Right forelimb (tissue), 1 donor: ENCODE measurements at regions not wholly inside any gene's neighbourhood (a gene's known extent, or its start where the extent isn't known, plus 50 kb on each side); places are given as distances from the start of the nearest gene placed in this dataset.
"Not testable (repeated sequence)": the region's sequence is repeated elsewhere in the genome, so short reads cannot be mapped to it uniquely, and the experiment has no call there.

Experiments used
- DNase-seq: peaks from one replicate; pipeline ENCODE4 v3.0.0-alpha.2; 2018

- no peak for DNase-seq
Measured at GRCh38 chr14:26293909-26294308, 303.9 kb downstream of the NOVA1 start.

DNA sequence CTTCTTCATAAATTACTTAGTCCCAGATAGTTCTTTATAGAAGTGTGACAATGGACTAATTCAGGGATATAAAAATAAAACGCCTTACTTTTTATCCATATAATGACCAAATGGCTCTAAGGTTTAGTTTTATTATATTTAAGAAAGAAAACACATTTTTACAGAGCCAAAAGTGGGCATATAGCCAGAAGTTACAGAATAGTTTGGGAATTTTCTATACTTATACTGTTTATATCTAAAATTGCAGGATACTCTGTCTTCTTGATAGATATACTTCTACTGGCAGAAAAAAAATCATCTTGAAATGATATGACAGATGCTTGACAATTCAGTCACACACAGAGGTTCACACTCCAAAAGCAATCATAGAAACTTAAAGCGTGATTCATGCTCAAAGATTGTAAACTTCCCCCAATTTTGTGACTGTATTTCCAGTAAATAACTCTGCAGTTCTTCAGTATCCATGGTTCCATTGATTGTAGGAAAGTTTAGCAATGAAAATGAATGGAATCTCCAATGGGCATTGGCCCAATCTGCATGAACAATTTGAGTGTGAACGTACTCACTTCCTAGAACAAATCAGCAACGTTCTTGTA lies 307.8 kb downstream of the NOVA1 start:
- no peak for DNase-seq

DNA sequence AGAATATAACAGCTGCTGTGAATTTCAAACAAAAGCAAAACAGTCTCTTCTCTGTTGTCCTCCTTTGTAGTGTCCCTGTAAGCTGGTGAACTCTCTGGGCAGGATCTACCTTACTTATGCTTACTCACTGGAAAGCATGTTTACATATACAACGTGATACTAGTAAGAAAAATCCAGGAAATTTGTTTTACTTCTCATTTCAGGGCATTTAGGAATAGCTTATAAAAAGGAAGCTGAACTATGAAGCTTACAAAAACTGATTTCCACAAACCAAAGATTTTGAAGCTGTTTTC lies 311.0 kb downstream of the NOVA1 start:
- no peak for DNase-seq

DNA sequence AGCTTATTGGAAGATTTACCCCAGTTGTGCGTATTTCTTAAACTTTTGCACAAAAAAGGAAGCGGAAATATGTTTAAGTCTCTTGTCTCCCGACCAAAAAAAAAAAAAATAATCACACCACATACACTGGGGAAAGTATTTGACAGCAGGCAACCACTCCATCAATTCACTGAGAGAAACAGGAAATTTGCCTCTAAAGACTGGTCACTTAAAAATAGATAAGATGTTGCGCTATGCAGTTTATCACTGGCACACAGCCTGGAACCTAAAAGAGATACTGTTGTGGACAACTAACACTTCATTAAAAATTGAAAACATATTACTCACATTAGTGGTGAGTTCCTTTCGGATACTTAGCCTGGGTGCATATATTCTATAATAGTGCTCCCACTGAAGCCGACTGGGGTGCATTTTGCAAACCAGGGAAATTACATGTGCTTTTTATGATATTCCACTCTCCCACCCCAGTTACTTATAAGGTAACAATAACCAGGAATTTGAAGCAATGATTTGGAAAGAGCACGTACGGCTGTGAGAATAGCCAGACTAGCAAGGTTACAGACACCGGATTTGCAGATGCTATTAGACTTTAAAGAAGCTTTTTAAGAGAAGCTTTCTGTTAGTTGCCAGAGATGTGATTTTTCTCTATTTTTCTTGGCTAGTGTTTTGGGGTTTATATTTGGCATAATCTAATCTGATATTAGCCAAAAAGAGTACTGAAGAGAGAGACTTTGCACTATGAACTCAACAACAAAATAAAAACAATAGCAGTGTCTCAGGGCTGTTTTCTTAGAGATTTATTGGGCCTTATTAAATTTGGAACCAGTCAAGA lies 311.5 kb downstream of the NOVA1 start:
- DNase-seq, result no peak

- no peak for DNase-seq
Measured at GRCh38 chr14:26282578-26282977, 315.3 kb downstream of the NOVA1 start.

GRCh38 chr14:26282011-26282410 lies 315.8 kb downstream of the NOVA1 start:
- DNase-seq, result not testable (repeated sequence)

DNA sequence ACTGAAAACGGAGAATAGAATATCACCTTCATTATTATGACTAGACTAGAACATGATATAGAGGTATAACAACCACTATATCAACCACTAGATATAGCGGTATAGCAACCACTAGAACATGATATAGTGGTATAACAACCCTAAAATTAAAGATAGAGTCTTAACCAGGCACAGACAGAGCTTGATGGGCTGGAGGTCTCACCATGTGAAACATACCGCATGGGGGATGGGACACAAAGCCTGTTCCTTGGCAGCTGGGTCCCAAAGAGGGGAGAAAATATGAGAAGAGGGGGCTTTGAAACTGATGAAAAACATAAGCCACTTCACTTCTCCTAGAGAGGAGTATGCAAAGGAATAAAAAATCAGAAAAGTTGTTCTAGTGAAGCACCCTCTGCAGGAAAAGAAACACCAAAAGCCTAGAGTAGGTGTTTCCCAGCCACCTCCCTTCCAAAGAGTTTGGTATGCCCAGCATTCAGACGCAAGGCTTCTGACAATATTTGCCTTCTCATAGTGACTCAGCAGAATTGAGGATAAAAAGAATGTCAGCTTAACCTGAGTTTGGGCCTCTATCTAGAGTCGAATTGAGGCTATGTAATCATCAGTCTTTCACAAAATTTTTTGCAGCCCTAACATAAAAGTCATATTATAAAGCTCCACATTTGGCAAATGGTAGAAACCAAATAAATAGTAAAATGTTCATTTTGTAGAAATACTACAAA lies 316.4 kb downstream of the NOVA1 start:
- DNase-seq, result no peak

DNA sequence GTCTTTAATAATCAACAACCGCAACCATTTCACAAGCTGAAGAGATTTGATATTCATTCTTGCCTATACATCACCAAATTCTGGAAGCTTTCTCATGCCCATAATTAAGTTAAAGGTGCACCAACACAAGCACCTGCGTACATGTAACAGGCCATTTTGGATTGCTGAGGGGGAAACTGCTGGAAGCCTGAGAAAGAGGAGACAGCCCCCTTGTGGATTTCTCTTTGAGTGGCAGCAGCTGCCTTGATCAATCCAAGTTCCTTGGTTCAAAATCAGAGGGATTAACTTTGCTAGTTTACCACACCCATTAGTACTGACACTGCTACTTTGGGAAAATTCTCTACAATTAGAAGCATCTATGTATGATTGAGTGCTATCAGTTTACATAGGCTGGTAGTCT lies 321.1 kb downstream of the NOVA1 start:
- DNase-seq, result no peak

DNA sequence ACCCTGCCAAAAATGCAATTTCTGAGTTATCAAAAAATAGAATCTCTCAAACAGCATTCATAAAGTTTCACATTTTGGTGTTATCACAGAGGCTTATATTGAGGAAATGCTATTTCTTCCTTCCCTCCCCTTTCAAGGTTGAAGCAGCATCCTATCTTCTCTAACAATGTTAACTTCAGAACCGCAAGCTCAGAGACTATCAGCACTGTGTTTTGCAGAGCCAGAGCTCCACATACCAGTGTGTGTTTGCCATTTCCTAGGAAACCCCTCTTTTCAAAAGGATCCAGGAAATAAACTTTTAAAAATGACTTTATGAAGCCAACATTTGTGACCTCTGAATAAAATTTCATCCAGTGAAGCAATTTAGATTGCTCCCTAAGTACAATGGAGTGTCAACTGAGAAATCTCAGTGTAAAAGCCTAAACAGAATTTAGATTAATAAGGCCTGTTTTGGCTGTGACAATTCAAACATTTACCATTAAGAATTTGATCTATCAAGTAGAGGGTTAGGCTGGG lies 332.6 kb downstream of the NOVA1 start:
- no peak for DNase-seq

DNA sequence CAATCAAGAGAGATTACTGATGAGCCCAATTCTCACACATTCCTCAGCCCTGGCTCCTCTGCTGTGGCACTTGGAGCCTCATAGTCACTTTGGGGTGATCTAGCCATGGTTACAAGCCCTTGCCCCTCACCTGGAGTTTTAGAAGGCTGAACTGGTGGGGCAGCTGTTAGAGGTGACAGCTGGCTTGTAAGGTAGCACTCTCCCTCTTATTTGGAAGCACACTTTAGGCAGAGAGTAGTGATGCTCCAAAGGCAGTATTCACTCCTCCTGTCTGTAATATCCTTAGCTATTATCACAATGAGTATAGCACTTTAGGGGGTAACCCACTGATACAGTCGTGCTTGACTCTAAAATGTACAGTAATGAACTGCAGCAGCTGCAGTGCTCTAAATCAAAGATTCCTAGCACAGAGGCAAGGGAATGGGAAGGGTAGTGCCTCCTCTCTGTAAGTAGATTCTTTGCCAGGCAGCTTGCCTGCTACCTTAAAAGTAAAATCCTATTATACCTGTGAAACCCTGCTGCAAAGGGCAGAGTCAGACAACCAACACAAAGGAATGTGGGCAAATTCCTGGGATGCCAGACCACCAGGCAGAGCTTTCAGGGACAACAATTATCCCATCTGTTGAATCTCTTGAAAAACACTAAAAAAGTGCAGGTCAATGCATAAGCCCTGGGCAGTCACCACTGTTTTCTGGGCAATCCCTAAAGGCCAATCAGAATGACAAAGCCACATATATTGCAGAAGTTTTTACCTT lies 336.3 kb downstream of the NOVA1 start:
- DNase-seq, result no peak

DNA sequence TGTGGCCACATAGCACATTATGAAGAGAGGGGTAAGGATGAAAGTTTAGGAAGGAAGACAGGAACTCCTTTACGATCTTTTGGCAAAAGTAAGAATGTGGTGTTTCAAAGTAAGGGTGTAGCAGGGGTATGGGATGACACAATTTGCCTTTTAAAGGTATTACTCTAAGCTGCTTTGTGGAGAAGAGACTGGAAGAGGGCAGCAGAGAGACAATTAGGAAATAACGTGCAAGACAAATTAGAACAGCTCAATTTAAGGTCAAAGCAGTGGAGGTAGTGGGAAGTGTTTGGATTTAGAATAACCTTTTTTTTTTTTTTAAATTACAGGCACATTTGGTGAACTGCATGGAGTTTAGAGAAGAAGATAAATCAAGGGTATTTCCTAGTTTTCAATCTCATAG lies 342.6 kb downstream of the NOVA1 start:
- no peak for DNase-seq

DNA sequence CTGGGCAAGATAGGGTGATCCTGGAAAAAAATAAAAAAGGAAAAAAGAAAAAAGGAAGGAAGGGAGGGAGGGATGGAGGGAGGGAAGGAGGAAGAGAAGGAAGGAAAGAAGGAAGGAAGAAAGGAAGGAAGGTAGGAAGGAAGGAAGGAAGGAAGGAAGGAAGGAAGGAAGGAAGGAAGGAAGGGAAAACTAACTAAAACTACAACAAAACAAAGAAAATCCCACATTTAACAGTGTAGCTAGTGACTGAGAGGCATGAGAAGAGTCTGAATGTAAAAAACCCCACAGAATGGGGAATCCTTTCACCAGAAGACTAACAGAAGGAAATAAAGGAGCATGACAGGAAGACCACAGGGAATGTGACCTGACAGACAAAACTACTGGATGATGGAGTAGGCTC lies 345.7 kb downstream of the NOVA1 start:
- no peak for DNase-seq

- no peak for DNase-seq
Measured at GRCh38 chr14:26233118-26233517, 364.7 kb downstream of the NOVA1 start.

DNA sequence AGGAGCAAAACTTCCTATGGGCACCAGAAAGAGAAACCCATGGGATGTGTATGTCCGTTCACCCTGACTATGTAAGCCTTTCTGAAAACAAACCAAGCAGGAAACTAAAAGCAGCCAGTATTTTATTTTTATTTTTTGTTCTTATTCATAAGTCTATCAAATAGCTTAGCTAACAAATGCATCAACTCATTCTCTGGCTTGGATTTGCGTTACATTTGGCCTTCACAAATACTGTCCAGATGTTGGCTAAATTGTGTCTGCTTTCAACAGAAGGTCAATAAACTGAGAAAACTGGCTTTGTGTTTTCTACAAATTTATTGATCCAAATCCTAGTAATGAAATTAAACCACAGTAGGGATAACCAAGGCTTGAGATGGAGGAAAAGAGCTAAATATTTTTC lies 379.0 kb downstream of the NOVA1 start:
- DNase-seq, result no peak

GRCh38 chr14:26217778-26218177 lies 380.1 kb downstream of the NOVA1 start:
- no peak for DNase-seq

- DNase-seq, result no peak
Measured at GRCh38 chr14:26216786-26217185, 381.0 kb downstream of the NOVA1 start.

DNA sequence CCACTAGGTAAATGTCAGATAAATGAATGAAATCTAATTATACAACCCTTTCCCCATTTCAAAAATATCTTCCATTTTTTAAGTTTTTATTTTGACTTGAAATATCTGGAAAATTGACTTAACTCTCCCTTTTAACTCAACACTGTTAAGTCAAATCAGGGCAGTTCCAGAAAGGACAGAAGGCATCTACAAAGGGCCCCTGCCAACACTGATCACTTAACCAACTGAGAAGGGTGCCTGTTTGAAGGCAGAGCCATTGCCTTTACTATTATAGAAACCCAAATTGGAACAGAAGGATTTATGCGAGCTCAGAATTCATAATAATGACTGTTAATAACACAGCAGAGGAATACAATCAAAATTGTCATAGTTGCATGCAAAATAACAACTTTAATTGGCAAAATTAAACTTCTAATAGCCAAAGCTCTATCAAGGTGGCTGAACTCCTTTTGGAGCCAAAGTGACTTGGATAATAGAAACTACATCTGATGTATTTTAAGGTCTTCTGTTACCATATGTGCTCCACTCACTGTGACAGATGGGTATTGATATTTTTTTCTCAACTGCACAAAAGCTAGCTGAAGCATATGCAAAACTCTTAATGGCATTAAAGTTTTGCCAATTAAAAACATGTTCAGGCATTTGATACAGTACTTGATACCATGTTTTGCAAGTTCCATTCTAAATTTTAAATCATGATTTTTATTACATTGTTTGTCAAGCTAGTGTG lies 383.8 kb downstream of the NOVA1 start:
- DNase-seq, result no peak

DNA sequence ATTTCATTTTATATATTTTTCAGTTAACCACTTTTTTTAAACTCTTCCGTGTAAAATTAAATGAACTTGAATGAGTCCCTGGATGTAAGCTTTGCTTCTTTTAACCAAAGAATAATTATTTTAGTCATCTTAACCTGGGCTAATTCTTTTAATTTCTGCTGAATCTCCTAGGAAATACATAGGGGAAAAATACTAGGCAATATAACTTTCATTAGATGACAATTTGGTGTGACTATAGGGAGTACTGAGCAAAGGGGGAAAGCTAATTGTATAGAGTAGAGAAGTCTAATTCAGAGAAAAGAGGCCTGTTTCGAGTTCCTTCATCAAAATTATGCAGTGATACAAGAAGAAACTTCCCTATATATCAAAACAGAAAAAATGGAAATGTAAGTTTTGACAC lies 388.1 kb downstream of the NOVA1 start:
- DNase-seq, result no peak

DNA sequence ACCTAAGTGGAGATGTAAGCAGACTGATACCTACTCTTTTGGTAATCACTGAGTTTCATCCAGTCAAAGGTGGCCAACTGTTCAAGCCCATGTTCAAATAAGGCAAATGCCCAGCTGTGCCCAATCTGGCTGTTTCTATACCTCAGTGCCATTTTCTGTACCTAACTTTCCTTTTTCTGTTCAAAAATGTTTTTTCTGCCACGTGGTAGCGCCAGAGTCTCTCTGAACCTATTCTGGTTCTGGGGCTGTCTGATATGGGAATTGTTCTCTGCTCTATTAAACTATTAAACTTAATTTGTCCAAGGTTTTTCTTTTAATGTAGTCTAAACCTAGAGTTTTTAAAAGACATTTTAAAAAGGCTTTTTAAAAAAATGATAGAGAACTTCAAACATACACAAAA lies 391.2 kb downstream of the NOVA1 start:
- DNase-seq, result no peak

- DNase-seq, result peak; percentile 71
Measured at GRCh38 chr14:26204728-26205479, 392.9 kb downstream of the NOVA1 start.

DNA sequence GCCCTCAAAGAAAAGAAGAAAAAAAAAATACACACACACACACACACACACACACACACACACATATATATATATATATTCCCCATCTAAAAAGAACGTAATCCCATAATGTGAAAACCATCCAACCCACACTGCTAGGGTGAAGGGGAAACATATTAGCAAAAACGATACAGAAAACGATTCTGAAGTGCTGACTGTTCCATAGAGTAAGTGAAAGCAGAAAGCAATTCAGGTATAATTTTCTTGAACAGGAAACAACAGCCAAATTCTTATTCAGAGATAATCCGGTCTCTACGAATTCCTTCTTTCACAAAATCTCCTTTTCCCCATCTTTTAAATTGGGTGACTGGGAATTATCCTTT lies 393.5 kb downstream of the NOVA1 start:
- DNase-seq, result no peak

DNA sequence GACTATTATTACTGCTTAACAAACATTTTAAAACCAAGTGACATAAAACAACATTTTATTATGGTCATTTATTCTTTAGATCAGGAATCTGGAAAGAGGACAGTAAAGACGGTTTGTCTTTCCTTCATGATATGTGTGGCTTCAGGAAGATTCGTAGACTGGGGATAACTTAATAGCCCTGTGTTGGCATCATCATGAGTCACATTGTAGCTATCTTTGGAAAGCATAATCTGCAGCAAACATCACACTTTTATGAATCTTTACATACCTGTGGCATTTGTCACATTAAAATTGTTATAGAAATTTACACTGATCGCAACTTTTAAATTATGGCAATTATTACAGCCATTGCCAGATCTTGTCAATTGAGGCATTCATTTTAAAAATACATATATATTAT lies 397.1 kb downstream of the NOVA1 start:
- no peak for DNase-seq
